RWPE2 (cell line): ENCODE measurements at regions not wholly inside any gene's neighbourhood (a gene's known extent, or its start where the extent isn't known, plus 50 kb on each side); places are given as distances from the start of the nearest gene placed in this dataset.
"Not testable (repeated sequence)": the region's sequence is repeated elsewhere in the genome, so short reads cannot be mapped to it uniquely, and the experiment has no call there.

Source experiments
- ATAC-seq: fragments of 200-7000 bp; cut with Tn5 transposase; 3 replicates; pipeline ENCODE4 v1.9.1; 2021; ENCODE audit warnings: low read depth
- DNase-seq: peaks from one replicate; pipeline ENCODE4 v3.0.0-alpha.2; 2020; ENCODE audit warnings: low spot score
- H3K27ac ChIP-seq: fragments of 450-650 bp; 2 replicates; pipeline ENCODE4 v1.5.1; 2017; ENCODE audit warnings: mild to moderate bottlenecking; ENCODE audit not compliant: poor library complexity, severe bottlenecking
- H3K27me3 ChIP-seq: fragments of 250-450 bp; sonication (Bioruptor Pico); 2 replicates; pipeline ENCODE4 v1.5.1; 2021; ENCODE audit warnings: mild to moderate bottlenecking, moderate library complexity; ENCODE audit not compliant: insufficient read depth, poor library complexity, severe bottlenecking
- H3K36me3 ChIP-seq: fragments of 250-450 bp; sonication (Bioruptor Pico); 2 replicates; pipeline ENCODE4 v1.5.1; 2020; ENCODE audit warnings: low read depth, mild to moderate bottlenecking, moderate library complexity
- H3K4me1 ChIP-seq: fragments of 250-450 bp; sonication (Bioruptor Pico); 2 replicates; pipeline ENCODE4 v1.5.1; 2021; ENCODE audit warnings: mild to moderate bottlenecking, moderate library complexity; ENCODE audit not compliant: insufficient read depth, poor library complexity, severe bottlenecking
- H3K4me3 ChIP-seq: fragments of 250-450 bp; sonication (Bioruptor Pico); 2 replicates; pipeline ENCODE4 v1.5.1; 2021; ENCODE audit warnings: mild to moderate bottlenecking, moderate library complexity; ENCODE audit not compliant: severe bottlenecking
- H3K9me3 ChIP-seq: fragments of 250-450 bp; sonication (Bioruptor Pico); 2 replicates; pipeline ENCODE4 v1.5.1; 2021; ENCODE audit warnings: mild to moderate bottlenecking, moderate library complexity; ENCODE audit not compliant: severe bottlenecking
- TF ChIP-seq, protein P1 (sequence below): fragments of 450-650 bp; IDR thresholded peaks from one replicate; pipeline ENCODE4 v1.5.1; 2017; ENCODE audit warnings: mild to moderate bottlenecking, moderate library complexity; ENCODE audit not compliant: poor library complexity, severe bottlenecking

DNA sequence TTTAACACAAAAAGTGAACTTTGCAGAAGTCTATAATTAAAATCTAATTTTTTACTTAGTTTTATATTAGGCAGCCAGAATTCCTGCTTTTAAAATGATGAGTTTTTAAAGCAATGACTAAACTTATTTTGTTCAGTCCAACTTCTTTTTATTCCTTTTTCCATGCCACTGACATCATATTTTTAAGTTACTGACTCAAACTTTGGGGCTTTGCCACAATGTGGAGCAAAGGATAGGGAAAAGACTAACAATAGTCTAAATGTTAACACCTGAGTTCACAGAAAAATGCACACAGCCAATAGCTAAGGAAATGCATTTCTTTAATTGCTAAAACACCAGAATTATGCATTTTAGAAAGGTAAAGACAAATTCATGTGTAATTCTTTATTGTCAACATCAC, 647.6 kb upstream of the DPPA4 start:
- Histone ChIP-seq H3K4me1 (no peaks in the 10 kb centered on the region), H3K27ac (no peak overlapping the region), H3K9me3 (no peaks in the 10 kb centered on the region), H3K27me3 (no peaks in the 10 kb centered on the region), H3K4me3 (no peak overlapping the region), H3K36me3 (no peaks in the 10 kb centered on the region)
- no peak for DNase-seq
- ATAC-seq = no peak
- TF ChIP-seq, protein P1, sequence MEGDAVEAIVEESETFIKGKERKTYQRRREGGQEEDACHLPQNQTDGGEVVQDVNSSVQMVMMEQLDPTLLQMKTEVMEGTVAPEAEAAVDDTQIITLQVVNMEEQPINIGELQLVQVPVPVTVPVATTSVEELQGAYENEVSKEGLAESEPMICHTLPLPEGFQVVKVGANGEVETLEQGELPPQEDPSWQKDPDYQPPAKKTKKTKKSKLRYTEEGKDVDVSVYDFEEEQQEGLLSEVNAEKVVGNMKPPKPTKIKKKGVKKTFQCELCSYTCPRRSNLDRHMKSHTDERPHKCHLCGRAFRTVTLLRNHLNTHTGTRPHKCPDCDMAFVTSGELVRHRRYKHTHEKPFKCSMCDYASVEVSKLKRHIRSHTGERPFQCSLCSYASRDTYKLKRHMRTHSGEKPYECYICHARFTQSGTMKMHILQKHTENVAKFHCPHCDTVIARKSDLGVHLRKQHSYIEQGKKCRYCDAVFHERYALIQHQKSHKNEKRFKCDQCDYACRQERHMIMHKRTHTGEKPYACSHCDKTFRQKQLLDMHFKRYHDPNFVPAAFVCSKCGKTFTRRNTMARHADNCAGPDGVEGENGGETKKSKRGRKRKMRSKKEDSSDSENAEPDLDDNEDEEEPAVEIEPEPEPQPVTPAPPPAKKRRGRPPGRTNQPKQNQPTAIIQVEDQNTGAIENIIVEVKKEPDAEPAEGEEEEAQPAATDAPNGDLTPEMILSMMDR = no peak

DNA sequence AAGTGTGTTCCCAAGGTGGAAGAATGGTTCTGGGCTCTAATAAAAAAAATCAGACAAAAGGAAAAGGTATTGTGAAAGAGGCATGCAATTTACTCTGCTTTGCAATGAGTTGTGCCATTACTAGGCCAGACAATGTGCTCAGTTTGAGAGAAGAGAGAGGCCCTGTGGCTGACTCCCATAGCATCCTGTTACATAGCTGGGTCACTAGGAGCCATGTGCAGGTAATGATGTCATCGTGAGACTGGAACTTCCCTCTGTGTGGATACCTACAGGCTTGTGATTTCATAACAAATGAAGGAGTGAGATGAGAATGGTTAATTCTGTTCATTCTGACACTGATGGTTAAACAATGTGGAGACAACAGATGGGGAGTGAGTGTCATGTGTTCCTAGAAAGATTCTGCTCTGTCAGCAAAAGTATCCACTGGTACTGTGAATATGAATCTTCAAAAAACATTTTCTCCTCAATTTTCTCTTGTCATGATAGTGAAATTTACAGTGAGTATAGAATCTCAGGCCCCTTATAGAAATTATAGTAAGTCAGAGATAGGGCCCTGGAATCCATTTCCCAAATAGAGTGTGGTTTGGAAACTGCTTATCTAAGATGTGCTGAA, 648.7 kb upstream of the DPPA4 start:
- H3K9me3 ChIP-seq = no peaks in the 10 kb centered on the region
- H3K27ac ChIP-seq = no peak overlapping the region
- no peak overlapping the region for H3K4me3 ChIP-seq
- H3K27me3 ChIP-seq = no peaks in the 10 kb centered on the region
- TF ChIP-seq, protein P1 = no peak
- DNase-seq = no peak
- no peak for ATAC-seq
- H3K36me3 ChIP-seq = no peaks in the 10 kb centered on the region
- H3K4me1 ChIP-seq = no peaks in the 10 kb centered on the region

DNA sequence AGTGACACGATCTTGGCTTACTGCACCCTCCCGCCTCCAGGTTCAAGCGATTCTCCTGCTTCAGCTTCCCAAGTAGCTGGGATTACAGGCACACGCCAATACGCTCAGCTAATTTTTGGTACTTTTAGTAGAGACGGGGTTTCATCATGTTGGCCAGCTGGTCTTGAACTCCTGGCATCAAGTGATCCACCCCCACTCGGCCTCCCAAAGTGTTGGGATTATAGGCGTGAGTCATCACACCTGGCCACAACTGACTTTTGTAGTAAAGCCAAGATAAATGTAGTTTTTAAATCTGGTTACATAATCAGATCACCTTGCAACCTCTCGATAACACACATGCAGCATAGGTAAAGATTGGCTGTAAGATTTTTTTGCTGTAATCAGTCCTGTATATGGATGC, 657.5 kb upstream of the DPPA4 start:
- no peaks in the 10 kb centered on the region for H3K27me3 ChIP-seq
- TF ChIP-seq, protein P1 = no peak

DNA sequence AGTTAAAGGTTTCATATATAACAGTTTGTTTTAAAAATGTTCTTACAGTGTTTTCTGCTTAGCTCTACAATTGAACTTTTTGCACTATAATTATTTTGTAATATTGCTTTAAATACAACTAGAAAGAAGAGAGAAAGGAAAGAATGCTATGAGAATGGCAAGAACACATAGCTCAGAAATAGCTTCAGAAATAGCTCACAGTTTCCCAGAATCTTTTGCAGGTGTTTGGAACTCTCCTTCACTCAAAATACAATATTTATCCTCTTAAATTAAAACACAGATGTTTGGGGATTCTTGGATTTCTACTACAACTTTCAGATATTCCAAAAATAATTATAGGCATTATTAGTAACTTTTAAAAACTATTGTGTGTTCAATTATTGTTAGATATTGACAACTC, 658.0 kb upstream of the DPPA4 start:
- no peak for ATAC-seq
- H3K27me3 ChIP-seq = no peaks in the 10 kb centered on the region
- no peak overlapping the region for H3K4me3 ChIP-seq

More for the DNA sequence above, 657.5 kb upstream of the DPPA4 start:
- Histone ChIP-seq H3K36me3 (no peaks in the 10 kb centered on the region), H3K4me3 (no peak overlapping the region), H3K27ac (no peak overlapping the region), H3K4me1 (no peaks in the 10 kb centered on the region), H3K9me3 (no peaks in the 10 kb centered on the region)
- no peak for ATAC-seq
- no peak for DNase-seq

DNA sequence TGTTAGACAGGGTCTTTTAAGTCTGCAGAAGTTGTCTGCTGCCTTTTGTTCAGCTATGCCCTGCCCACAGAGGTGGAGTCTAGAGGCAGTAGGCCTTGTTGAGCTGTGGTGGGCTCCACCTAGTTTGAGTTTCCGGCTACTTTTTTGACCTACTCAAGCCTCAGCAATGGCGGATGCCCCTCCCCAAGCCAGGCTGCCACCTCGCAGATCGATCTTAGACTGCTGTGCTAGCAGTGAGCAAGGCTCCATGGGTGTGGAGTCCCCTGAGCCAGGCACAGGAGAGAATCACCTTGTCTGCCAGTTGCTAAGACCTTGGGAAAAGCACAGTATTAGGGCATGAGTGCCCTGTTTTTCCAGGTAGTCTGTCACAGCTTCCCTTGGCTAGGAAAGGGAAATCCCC, 664.6 kb upstream of the DPPA4 start:
- H3K9me3 ChIP-seq, H3K4me3 ChIP-seq, H3K27ac ChIP-seq, H3K36me3 ChIP-seq, H3K27me3 ChIP-seq, ATAC-seq, DNase-seq, H3K4me1 ChIP-seq: not testable (repeated sequence)

More for the DNA sequence above, 658.0 kb upstream of the DPPA4 start:
- TF ChIP-seq, protein P1 = no peak
- H3K27ac ChIP-seq = no peak overlapping the region
- H3K36me3 ChIP-seq = no peaks in the 10 kb centered on the region
- H3K9me3 ChIP-seq = no peaks in the 10 kb centered on the region
- no peak for DNase-seq
- no peaks in the 10 kb centered on the region for H3K4me1 ChIP-seq
